ENCODE measurements at regions not wholly inside any gene's neighbourhood (a gene's known extent, or its start where the extent isn't known, plus 50 kb on each side); places are given as distances from the start of the nearest gene placed in this dataset.

GRCh38 chr15:35721751-35722150 lies 175.8 kb upstream of the DPH6 start:
- TF ChIP-seq CTCF (IDR thresholded peaks at IDR 0.05) (no peak), EZH2phosphoT487 (IDR thresholded peaks at IDR 0.05) (no peak), EZH2 (IDR thresholded peaks at IDR 0.05) (no peak)

All from neural progenitor cell (in vitro differentiated cells).